ENCODE measurements at regions not wholly inside any gene's neighbourhood (a gene's known extent, or its start where the extent isn't known, plus 50 kb on each side); places are given as distances from the start of the nearest gene placed in this dataset.

GRCh38 chr20:48094944-48095343, 309.7 kb upstream of the SULF2 start:
- H3K79me2 ChIP-seq (ENCODE audit: control insufficient read depth, low read length): no peaks in the 10 kb centered on the region
- H3K4me3 ChIP-seq (ENCODE audit: low read length): no peak overlapping the region
- no peak overlapping the region for H3K27ac ChIP-seq (ENCODE audit: low read depth, low read length)
- H3K36me3 ChIP-seq (ENCODE audit: control insufficient read depth, low read length): no peaks in the 10 kb centered on the region
- no peaks in the 10 kb centered on the region for H3K9me2 ChIP-seq (replicated peaks; ENCODE audit: control insufficient read depth, low read length)
- no peaks in the 10 kb centered on the region for H3K9me3 ChIP-seq (ENCODE audit: control insufficient read depth, insufficient read depth, low read length)
- H3K27me3 ChIP-seq (ENCODE audit: control insufficient read depth, low read length): peaks cover 3% of the 10 kb centered on the region
- H3K4me2 ChIP-seq (ENCODE audit: low read length): no peak overlapping the region
- no peaks in the 10 kb centered on the region for H3F3A ChIP-seq (ENCODE audit: control insufficient read depth, insufficient read depth)
- H4K20me1 ChIP-seq (ENCODE audit: control insufficient read depth, insufficient read depth, low read depth, low read length): no peaks in the 10 kb centered on the region
- no peaks in the 10 kb centered on the region for H3K4me1 ChIP-seq (ENCODE audit: control insufficient read depth, low read length)
- TF ChIP-seq CTCF (IDR thresholded peaks at IDR 0.05; ENCODE audit: low read depth, low read length, poor library complexity, severe bottlenecking) (no peak), EZH2phosphoT487 (IDR thresholded peaks at IDR 0.05; ENCODE audit: borderline replicate concordance, low read length) (no peak)

- H4K20me1 ChIP-seq (ENCODE audit: control insufficient read depth, insufficient read depth, low read depth, low read length): no peaks in the 10 kb centered on the region
- no peaks in the 10 kb centered on the region for H3K4me1 ChIP-seq (ENCODE audit: control insufficient read depth, low read length)
- no peaks in the 10 kb centered on the region for H3K9me3 ChIP-seq (ENCODE audit: control insufficient read depth, insufficient read depth, low read length)
- no peaks in the 10 kb centered on the region for H3K36me3 ChIP-seq (ENCODE audit: control insufficient read depth, low read length)
- no peak overlapping the region for H3K27ac ChIP-seq (ENCODE audit: low read depth, low read length)
- no peaks in the 10 kb centered on the region for H3K9me2 ChIP-seq (replicated peaks; ENCODE audit: control insufficient read depth, low read length)
- no peak overlapping the region for H3K4me3 ChIP-seq (ENCODE audit: low read length)
- TF ChIP-seq EZH2phosphoT487 (IDR thresholded peaks at IDR 0.05; ENCODE audit: borderline replicate concordance, low read length) (no peak), CTCF (IDR thresholded peaks at IDR 0.05; ENCODE audit: low read depth, low read length, poor library complexity, severe bottlenecking) (no peak)
- no peaks in the 10 kb centered on the region for H3F3A ChIP-seq (ENCODE audit: control insufficient read depth, insufficient read depth)
- H3K79me2 ChIP-seq (ENCODE audit: control insufficient read depth, low read length): no peaks in the 10 kb centered on the region
- H3K27me3 ChIP-seq (ENCODE audit: control insufficient read depth, low read length): peaks cover 7% of the 10 kb centered on the region
- H3K4me2 ChIP-seq (ENCODE audit: low read length): no peak overlapping the region
Measured at GRCh38 chr20:48094196-48094749, 309.0 kb upstream of the SULF2 start.

- Histone ChIP-seq H3K36me3 (ENCODE audit: control insufficient read depth, low read length) (no peaks in the 10 kb centered on the region), H3K4me2 (ENCODE audit: low read length) (no peak overlapping the region), H3K9me2 (replicated peaks; ENCODE audit: control insufficient read depth, low read length) (no peaks in the 10 kb centered on the region), H3F3A (ENCODE audit: control insufficient read depth, insufficient read depth) (no peaks in the 10 kb centered on the region), H3K27me3 (ENCODE audit: control insufficient read depth, low read length) (peaks cover 8% of the 10 kb centered on the region), H3K4me3 (ENCODE audit: low read length) (no peak overlapping the region), H3K4me1 (ENCODE audit: control insufficient read depth, low read length) (no peaks in the 10 kb centered on the region), H3K9me3 (ENCODE audit: control insufficient read depth, insufficient read depth, low read length) (no peaks in the 10 kb centered on the region), H4K20me1 (ENCODE audit: control insufficient read depth, insufficient read depth, low read depth, low read length) (no peaks in the 10 kb centered on the region), H3K79me2 (ENCODE audit: control insufficient read depth, low read length) (no peaks in the 10 kb centered on the region), H3K27ac (ENCODE audit: low read depth, low read length) (no peak overlapping the region)
- TF ChIP-seq CTCF (IDR thresholded peaks at IDR 0.05; ENCODE audit: low read depth, low read length, poor library complexity, severe bottlenecking) (no peak), EZH2phosphoT487 (IDR thresholded peaks at IDR 0.05; ENCODE audit: borderline replicate concordance, low read length) (no peak)
Measured at GRCh38 chr20:48092596-48093280, 307.5 kb upstream of the SULF2 start.
